ENCODE measurements at regions not wholly inside any gene's neighbourhood (a gene's known extent, or its start where the extent isn't known, plus 50 kb on each side); places are given as distances from the start of the nearest gene placed in this dataset.
"Not testable (repeated sequence)": the region's sequence is repeated elsewhere in the genome, so short reads cannot be mapped to it uniquely, and the experiment has no call there.

- DNase-seq: not testable (repeated sequence)
Observed at GRCh38 chr7:76918619-76919018, 113.5 kb downstream of the SPDYE17 start.

- DNase-seq: not testable (repeated sequence)
Observed at GRCh38 chr7:76914361-76914760, 117.8 kb downstream of the SPDYE17 start.

DNA sequence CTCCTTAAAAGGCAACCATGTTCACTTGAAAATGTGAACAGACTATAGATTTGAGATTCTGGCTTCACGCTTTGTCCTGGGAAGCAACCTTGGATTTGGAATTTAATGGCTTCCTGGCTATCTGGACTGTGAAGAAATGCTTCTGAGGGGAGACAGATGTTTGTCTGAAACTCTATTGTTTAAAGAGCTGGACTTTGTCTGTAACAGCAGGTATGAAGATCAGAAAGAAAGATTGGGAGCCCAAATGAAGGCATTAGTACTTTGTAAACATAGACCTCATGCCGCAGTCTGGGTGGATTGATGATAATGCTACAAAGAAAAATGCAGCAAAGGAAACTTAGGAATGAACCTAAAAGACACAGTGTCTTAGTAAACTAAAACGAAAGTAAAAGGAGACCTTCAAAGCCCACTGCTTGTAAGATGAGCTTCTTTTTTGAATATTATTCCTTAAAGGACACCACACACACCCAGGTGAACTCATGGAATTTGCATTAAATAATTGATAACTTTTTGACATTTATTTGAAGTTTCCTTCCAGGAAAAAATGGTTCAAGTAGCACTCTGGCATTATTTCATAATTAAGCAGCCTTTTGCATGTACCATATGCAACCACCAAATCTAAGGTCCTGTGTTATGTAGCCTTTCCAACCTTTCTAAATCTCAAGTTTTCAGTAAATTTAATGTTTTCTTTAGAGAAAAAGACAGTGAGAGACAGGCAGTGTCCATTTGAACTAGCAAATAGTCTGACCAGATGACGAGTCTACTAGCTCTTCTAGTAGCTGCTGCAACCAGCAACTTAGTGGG, 119.9 kb downstream of the SPDYE17 start:
- not testable (repeated sequence) for DNase-seq

DNA sequence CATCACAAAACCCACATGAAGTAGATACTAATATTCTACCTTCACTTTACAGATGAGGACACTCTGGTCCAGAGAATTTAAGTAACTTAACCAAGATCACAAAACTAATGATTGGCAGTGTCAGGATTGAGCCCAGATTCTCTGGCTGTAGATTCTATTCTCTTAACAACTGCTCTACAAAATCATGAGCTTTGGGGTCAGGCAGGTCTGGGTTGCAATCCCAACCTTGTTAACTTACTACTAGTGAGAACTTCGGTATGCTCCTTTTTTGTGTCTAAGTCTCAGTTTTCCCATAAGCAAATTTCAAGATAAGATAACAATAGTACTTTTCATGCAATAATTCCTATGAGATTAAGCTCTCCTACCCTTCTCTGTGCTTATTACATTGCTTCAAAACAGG, 127.5 kb downstream of the SPDYE17 start:
- not testable (repeated sequence) for DNase-seq

DNA sequence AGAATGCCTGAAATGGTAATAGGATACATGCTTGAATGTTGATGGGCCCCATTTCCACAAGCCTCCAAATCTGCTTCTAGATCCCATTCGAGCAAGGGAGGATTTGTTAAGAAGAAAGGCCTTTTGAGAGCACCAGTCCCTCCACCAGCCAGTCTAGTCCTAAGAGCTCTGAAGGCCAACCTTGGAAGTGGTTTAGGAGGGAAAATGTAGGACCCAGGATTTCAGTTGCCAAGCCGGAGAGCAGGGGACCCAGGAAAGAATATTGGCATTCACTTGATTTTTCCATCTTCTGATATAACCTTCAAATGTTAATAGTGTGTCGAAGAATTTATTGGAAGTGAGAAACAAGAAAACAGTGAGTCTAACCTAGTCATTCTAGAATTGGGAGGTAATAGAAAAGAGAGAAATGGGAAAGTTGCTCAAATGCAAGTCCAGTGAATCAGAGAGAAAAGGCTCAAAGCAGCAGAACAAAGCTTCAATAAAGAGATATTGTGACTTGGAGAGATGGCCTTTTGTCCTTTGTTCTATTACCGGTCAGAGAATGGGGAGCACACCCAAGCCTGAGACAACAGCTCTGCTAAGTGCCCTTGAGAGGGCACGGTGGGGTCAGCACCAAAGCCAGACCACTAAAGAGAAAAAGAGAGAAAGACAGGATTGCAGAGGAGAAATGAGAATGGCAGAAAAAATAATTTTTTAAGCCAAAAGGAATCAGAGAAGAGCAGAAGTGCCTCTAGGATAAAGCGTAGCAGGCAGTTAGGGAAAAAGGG, 130.0 kb downstream of the SPDYE17 start:
- DNase-seq: not testable (repeated sequence)

- DNase-seq: not testable (repeated sequence)
Observed at GRCh38 chr7:76898807-76899206, 133.4 kb downstream of the SPDYE17 start.

DNA sequence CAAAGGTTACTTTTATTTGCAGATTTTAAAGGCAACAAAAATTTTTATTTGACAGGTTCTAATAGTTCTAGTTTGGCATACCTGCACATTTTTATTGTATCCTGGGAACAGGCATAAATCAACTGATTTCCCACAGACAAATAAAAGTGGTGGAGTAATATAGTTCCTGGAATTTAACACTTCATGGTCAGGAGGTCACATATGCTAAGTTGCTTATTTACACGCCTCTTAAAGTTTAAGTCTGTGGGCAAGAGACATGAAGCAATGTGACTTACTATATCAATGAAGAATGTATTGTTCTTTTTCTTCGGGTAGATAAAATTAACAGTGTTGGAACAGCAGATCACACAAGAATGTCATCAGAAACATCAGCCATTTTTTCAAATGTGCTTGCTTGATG, 135.2 kb downstream of the SPDYE17 start:
- DNase-seq: not testable (repeated sequence)

DNA sequence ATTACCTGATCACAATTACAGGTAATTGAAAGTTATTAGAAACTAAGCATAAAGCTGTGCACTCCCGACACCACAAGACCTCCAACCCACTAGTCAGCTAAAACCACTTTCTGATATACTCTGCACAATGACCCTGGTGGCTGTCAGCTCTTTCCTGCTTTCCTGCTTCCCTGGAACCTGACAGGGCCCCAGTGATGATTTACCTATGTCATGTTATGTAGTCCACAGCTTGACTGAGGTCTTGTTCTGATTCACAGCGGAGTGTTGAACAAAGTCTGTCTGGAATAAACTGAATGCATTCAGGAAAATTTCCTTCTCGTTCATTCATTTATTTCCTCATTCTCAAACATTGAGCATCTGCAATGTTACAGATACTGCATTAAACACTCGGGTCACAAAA, 136.5 kb downstream of the SPDYE17 start:
- DNase-seq: not testable (repeated sequence)

DNA sequence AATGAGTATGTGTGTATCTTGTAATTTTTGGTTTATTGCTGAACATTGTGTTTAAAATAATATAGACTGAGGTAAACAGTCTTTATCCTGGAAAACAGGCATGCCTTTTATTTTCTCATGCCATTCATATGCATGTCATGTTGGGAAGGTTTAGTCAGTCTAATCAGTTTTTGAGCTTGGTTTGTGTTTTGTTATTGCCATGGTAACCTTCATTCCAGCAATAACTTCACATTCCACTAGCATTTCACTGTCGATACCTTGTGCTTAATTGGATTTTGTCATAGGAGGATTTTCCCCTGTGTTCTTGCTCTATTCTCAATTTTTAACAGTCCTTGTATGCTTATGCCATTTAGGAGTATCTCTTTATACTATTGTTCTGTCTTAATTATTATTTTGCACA, 140.4 kb downstream of the SPDYE17 start:
- DNase-seq: not testable (repeated sequence)

- not testable (repeated sequence) for DNase-seq
Observed at GRCh38 chr7:76879733-76880288, 152.3 kb downstream of the SPDYE17 start.

DNA sequence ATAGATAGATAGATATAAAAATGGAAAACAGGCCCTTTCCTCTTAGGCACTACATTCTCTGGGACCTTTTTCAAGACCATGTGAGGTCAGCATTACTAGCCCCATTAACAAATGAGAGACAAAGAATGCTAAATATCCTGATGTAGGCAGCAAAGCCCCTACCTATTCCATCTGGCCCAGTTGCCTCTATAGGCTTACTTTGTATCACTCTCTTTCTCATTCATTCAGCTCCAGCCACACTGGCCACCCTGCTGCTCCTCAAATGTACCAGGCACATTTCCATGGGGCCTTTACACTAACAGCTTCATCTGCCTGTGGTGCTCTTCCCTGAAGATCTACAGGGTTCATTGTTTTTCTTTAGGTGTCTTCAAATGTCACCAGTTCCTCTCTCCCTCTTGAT, 156.4 kb downstream of the SPDYE17 start:
- DNase-seq: not testable (repeated sequence)

- DNase-seq: not testable (repeated sequence)
Observed at GRCh38 chr7:76870504-76870808, 161.7 kb downstream of the SPDYE17 start.

- DNase-seq: not testable (repeated sequence)
Observed at GRCh38 chr7:76867364-76867889, 164.7 kb downstream of the SPDYE17 start.

DNA sequence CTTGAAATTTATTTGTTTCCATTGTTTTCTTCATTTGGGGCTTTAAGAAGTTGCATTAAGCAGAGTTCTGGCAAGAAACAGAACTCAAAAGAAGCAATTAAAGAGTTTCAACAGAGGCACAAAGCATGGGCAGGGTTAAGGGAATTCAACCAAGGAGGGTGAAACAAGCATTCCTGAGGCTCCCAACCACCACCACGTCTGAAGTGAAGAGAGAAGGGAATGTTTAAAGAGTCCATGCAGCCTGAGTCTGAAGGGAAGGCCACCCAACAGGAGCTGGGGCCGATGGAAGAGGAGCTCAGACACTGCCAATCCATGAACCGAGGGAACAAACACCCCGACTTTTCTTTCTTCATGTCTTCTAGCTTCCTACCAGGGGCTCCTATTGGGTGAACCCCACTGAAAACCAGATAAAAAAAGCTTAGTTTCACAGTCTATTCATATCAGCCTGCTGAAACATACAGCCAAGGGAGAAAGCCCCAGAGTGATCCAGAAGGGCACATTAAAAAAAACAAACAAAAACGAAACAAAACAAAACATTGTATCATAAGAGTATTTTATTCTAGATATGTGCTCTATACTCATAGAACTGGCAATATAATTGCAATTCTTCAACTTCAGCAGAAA, 168.9 kb downstream of the SPDYE17 start:
- not testable (repeated sequence) for DNase-seq

GRCh38 chr7:76862241-76862640, 169.9 kb downstream of the SPDYE17 start:
- DNase-seq: not testable (repeated sequence)

- not testable (repeated sequence) for DNase-seq
Observed at GRCh38 chr7:76859933-76860332, 172.2 kb downstream of the SPDYE17 start.

GRCh38 chr7:76854631-76855030, 177.5 kb downstream of the SPDYE17 start:
- not testable (repeated sequence) for DNase-seq

GRCh38 chr7:76852787-76853584, 179.2 kb downstream of the SPDYE17 start:
- not testable (repeated sequence) for DNase-seq

GRCh38 chr7:76852362-76852761, 179.8 kb downstream of the SPDYE17 start:
- DNase-seq: not testable (repeated sequence)

DNA sequence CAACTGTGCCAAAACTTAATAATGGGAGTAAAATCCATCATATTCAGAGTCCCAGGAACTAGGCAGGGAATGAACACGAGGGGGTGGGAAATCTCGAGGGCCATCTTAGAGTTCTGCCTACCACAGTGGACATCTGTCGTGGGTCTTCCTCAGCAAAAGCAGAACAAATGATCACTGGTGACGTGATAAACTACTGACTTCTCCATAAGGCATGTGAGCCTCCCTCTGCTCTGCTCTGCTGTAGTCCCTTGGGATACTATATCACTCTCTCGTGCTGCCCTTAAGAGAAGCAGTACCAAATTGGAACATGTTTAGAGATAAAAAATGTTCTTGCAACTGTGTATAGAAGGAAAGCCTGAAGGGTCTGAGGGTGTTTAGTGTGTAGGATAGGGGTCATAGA, 180.5 kb downstream of the SPDYE17 start:
- DNase-seq: not testable (repeated sequence)

GRCh38 chr7:76849887-76850563, 182.1 kb downstream of the SPDYE17 start:
- not testable (repeated sequence) for DNase-seq

All from NCI-H1092 (cell line).